Panc1 (cell line): ENCODE measurements at regions not wholly inside any gene's neighbourhood (a gene's known extent, or its start where the extent isn't known, plus 50 kb on each side); places are given as distances from the start of the nearest gene placed in this dataset.

Experiments
- POLR2AphosphoS5 ChIP-seq: IDR thresholded peaks from 2 replicates; pipeline ENCODE4 v1.6.1; 2012; ENCODE audit warnings: mild to moderate bottlenecking, low read depth, low read length, moderate library complexity
- TF ChIP-seq, protein P1 (sequence below): fragments of 450-650 bp; IDR thresholded peaks from 2 replicates; pipeline ENCODE4 v1.5.1; 2017; ENCODE audit warnings: mild to moderate bottlenecking
- TF ChIP-seq, protein P2 (sequence below), 2 experiments: IDR thresholded peaks; 2 replicates each; pipeline ENCODE4 v1.6.1; 2011 to 2012; ENCODE audit warnings: low read depth in 2 of 2, control low read depth in 1 of 2, low read length in 1 of 2, mild to moderate bottlenecking in 1 of 2, moderate library complexity in 1 of 2; ENCODE audit not compliant: insufficient read depth in 1 of 2

- TF ChIP-seq, protein P1, sequence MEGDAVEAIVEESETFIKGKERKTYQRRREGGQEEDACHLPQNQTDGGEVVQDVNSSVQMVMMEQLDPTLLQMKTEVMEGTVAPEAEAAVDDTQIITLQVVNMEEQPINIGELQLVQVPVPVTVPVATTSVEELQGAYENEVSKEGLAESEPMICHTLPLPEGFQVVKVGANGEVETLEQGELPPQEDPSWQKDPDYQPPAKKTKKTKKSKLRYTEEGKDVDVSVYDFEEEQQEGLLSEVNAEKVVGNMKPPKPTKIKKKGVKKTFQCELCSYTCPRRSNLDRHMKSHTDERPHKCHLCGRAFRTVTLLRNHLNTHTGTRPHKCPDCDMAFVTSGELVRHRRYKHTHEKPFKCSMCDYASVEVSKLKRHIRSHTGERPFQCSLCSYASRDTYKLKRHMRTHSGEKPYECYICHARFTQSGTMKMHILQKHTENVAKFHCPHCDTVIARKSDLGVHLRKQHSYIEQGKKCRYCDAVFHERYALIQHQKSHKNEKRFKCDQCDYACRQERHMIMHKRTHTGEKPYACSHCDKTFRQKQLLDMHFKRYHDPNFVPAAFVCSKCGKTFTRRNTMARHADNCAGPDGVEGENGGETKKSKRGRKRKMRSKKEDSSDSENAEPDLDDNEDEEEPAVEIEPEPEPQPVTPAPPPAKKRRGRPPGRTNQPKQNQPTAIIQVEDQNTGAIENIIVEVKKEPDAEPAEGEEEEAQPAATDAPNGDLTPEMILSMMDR: no peak
- TF ChIP-seq POLR2AphosphoS5: no peak
- TF ChIP-seq, protein P2, sequence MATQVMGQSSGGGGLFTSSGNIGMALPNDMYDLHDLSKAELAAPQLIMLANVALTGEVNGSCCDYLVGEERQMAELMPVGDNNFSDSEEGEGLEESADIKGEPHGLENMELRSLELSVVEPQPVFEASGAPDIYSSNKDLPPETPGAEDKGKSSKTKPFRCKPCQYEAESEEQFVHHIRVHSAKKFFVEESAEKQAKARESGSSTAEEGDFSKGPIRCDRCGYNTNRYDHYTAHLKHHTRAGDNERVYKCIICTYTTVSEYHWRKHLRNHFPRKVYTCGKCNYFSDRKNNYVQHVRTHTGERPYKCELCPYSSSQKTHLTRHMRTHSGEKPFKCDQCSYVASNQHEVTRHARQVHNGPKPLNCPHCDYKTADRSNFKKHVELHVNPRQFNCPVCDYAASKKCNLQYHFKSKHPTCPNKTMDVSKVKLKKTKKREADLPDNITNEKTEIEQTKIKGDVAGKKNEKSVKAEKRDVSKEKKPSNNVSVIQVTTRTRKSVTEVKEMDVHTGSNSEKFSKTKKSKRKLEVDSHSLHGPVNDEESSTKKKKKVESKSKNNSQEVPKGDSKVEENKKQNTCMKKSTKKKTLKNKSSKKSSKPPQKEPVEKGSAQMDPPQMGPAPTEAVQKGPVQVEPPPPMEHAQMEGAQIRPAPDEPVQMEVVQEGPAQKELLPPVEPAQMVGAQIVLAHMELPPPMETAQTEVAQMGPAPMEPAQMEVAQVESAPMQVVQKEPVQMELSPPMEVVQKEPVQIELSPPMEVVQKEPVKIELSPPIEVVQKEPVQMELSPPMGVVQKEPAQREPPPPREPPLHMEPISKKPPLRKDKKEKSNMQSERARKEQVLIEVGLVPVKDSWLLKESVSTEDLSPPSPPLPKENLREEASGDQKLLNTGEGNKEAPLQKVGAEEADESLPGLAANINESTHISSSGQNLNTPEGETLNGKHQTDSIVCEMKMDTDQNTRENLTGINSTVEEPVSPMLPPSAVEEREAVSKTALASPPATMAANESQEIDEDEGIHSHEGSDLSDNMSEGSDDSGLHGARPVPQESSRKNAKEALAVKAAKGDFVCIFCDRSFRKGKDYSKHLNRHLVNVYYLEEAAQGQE (IDR thresholded peaks at IDR 0.05; ENCODE audit: insufficient read depth in 1 of 2, low read depth in 2 of 2, low read length in 1 of 2): no peak
Measured at GRCh38 chr13:90769387-90769786, 578.1 kb upstream of the MIR17HG start.
